Endothelial cell of umbilical vein (primary cell): ENCODE measurements at regions not wholly inside any gene's neighbourhood (a gene's known extent, or its start where the extent isn't known, plus 50 kb on each side); places are given as distances from the start of the nearest gene placed in this dataset.

Experiments
- BruUV-seq: library from RNA; stranded (reverse); fragments of 400-500 nt; replicated peaks from 2 replicates; lab custom pipeline; 2021; lab: Mats Ljungman, UMichigan
- CTCF ChIA-PET: fragments of 300-600, 350-600 bp; sonication (Branson Sonifier 250); formaldehyde crosslinking; loops from one replicate; lab custom pipeline; 2021; ENCODE audit warnings: antibody characterized with exemption, inconsistent platforms; lab: Charles Lee
- POLR2A ChIA-PET: fragments of 300-600, 350-600 bp; sonication (Branson Sonifier 250); formaldehyde crosslinking; loops from one replicate; lab custom pipeline; 2021; ENCODE audit warnings: antibody characterized with exemption, inconsistent platforms; lab: Charles Lee
- DNase-seq: peaks from one replicate; pipeline ENCODE4 v3.0.0-alpha.2; 2011; ENCODE audit warnings: low read depth, low spot score
- FAIRE-seq: peaks from 2 replicates; lab custom pipeline; 2011; peaks lifted over from hg19 to GRCh38; lab: Jason Lieb, UNC
- H2AFZ ChIP-seq: 2 replicates; pipeline ENCODE4 v1.6.0; 2012; ENCODE audit warnings: low read depth, low read length, control low read depth, inconsistent platforms
- H3K27ac ChIP-seq: 2 replicates; pipeline ENCODE4 v1.5.1; 2011; ENCODE audit warnings: low read depth, mild to moderate bottlenecking, control low read depth, low read length, moderate library complexity; ENCODE audit not compliant: insufficient read depth
- H3K27me3 ChIP-seq, 2 experiments: 2 replicates each; pipeline versions ENCODE4 v1.6.0 to v1.6.1; 2011; ENCODE audit warnings: low read length in 2 of 2, mixed read lengths in 1 of 2; ENCODE audit not compliant: control insufficient read depth in 2 of 2, insufficient read depth in 2 of 2
- H3K36me3 ChIP-seq, 2 experiments: 2 replicates in 1 of 2; 3 replicates in 1 of 2; pipeline ENCODE4 v1.5.1; 2011; ENCODE audit warnings: low read length in 2 of 2, mild to moderate bottlenecking in 1 of 2, moderate library complexity in 1 of 2; ENCODE audit not compliant: control insufficient read depth in 2 of 2, insufficient read depth in 2 of 2; ENCODE audit errors: extremely low read depth in 1 of 2
- H3K4me1 ChIP-seq: 3 replicates; pipeline ENCODE4 v1.5.1; 2011; ENCODE audit warnings: mild to moderate bottlenecking, low read length; ENCODE audit not compliant: control insufficient read depth, insufficient read depth; ENCODE audit errors: extremely low read depth
- H3K4me2 ChIP-seq: 2 replicates; pipeline ENCODE4 v1.6.1; 2011; ENCODE audit warnings: low read length, control low read depth, mixed read lengths; ENCODE audit not compliant: insufficient read depth
- H3K4me3 ChIP-seq, 3 experiments: fragments of 200-600 bp in 1 of 3; sonication (generic), shearing (Covaris generic) in 1 of 3; replicated peaks in 1 of 3; 2 replicates each; pipeline ENCODE4 v1.5.1; 2011 to 2016; ENCODE audit warnings: control low read depth in 3 of 3, low read length in 3 of 3, mild to moderate bottlenecking in 2 of 3, inconsistent platforms in 1 of 3, low read depth in 1 of 3, moderate library complexity in 1 of 3; ENCODE audit not compliant: insufficient read depth in 1 of 3
- H3K79me2 ChIP-seq: 2 replicates; pipeline ENCODE4 v1.6.0; 2012; ENCODE audit warnings: low read length, inconsistent platforms; ENCODE audit not compliant: control insufficient read depth, insufficient read depth
- H3K9ac ChIP-seq: replicated peaks from 2 replicates; pipeline ENCODE3; 2011; ENCODE audit warnings: low read length, control low read depth; ENCODE audit not compliant: insufficient read depth; ENCODE audit errors: extremely low read depth
- H3K9me1 ChIP-seq: replicated peaks from 3 replicates; pipeline ENCODE4 v1.6.0; 2011; ENCODE audit warnings: mild to moderate bottlenecking, low read length; ENCODE audit not compliant: control insufficient read depth, insufficient read depth; ENCODE audit errors: extremely low read depth
- H3K9me3 ChIP-seq: replicated peaks from 2 replicates; pipeline ENCODE4 v1.5.1; 2012; ENCODE audit warnings: low read length, inconsistent platforms; ENCODE audit not compliant: control insufficient read depth, insufficient read depth
- H4K20me1 ChIP-seq: replicated peaks from 2 replicates; pipeline ENCODE3; 2011; ENCODE audit warnings: mild to moderate bottlenecking, low read length; ENCODE audit not compliant: control insufficient read depth, insufficient read depth; ENCODE audit errors: extremely low read depth
- CTCF ChIP-seq, 2 donors: IDR thresholded peaks; 1 replicate in 1 of 2; 2 replicates in 1 of 2; pipeline ENCODE4 v1.5.1; 2011; ENCODE audit warnings: low read length in 2 of 2, mild to moderate bottlenecking in 2 of 2, moderate library complexity in 2 of 2, control low read depth in 1 of 2, inconsistent platforms in 1 of 2, low read depth in 1 of 2; ENCODE audit not compliant: insufficient read depth in 1 of 2; ENCODE audit errors: extremely low read depth in 1 of 2
- EZH2 ChIP-seq: IDR thresholded peaks from 2 replicates; pipeline ENCODE4 v1.6.1; 2012; ENCODE audit warnings: borderline replicate concordance, low read depth, mild to moderate bottlenecking, moderate library complexity, low read length, inconsistent platforms; ENCODE audit not compliant: severe bottlenecking
- FOS ChIP-seq: IDR thresholded peaks from 2 replicates; pipeline ENCODE4 v1.6.1; 2011; ENCODE audit warnings: mild to moderate bottlenecking, low read length, moderate library complexity, borderline replicate concordance; ENCODE audit not compliant: insufficient read depth
- GATA2 ChIP-seq: IDR thresholded peaks from 2 replicates; pipeline ENCODE4 v1.7.0; 2011; ENCODE audit warnings: low read depth, mild to moderate bottlenecking, moderate library complexity, mixed read lengths, low read length; ENCODE audit not compliant: insufficient read length, insufficient read depth
- JUN ChIP-seq: IDR thresholded peaks from 2 replicates; pipeline ENCODE4 v1.6.1; 2011; ENCODE audit warnings: borderline replicate concordance, low read depth; ENCODE audit not compliant: insufficient read length, insufficient read depth
- MAX ChIP-seq: IDR thresholded peaks from 2 replicates; pipeline ENCODE4 v1.6.1; 2011; ENCODE audit not compliant: insufficient read depth, insufficient read length
- MYC ChIP-seq: IDR thresholded peaks from one replicate; pipeline ENCODE4 v1.6.1; 2011; ENCODE audit warnings: mild to moderate bottlenecking, low read depth, low read length
- POLR2A ChIP-seq: IDR thresholded peaks from 2 replicates; pipeline ENCODE4 v1.6.1; 2012; ENCODE audit warnings: low read depth, mild to moderate bottlenecking, control low read depth, low read length
- POLR2AphosphoS5 ChIP-seq: IDR thresholded peaks from 2 replicates; pipeline ENCODE4 v1.6.1; 2012; ENCODE audit warnings: low read depth, mild to moderate bottlenecking, control low read depth, low read length, moderate library complexity; ENCODE audit not compliant: insufficient read depth
- dilution Hi-C: fragments of 300-500 bp; cut with MboI; formaldehyde crosslinking; loops from one replicate; pipeline ENCODE4 v1.15.0; 2019; ENCODE audit warnings: low sequenced_read_pairs; ENCODE audit not compliant: extremely low pct_ligation_motif_present
- intact Hi-C: fragments of 100-400 bp; cut with micrococcal nuclease; formaldehyde crosslinking; loops from one replicate; pipeline ENCODE4 v1.10.0; 2022

GRCh38 chr2:105609746-105610402 lies 134.8 kb upstream of the NCK2 start:
- Histone ChIP-seq H3K4me1 (no peaks in the 10 kb centered on the region), H3K9me3 (no peaks in the 10 kb centered on the region), H3K79me2 (no peaks in the 10 kb centered on the region), H3K9me1 (no peaks in the 10 kb centered on the region), H3K36me3 (no peaks in the 10 kb centered on the region), H3K27me3 (no peaks in the 10 kb centered on the region), H3K4me3 (no peak overlapping the region), H3K27ac (no peak overlapping the region), H4K20me1 (no peaks in the 10 kb centered on the region), H3K9ac (no peak overlapping the region), H2AFZ (no peak overlapping the region), H3K4me2 (no peak overlapping the region)
- DNase-seq: no peak
- ChIA-PET CTCF (no interaction called here), POLR2A (no interaction called here)
- intact Hi-C loops (no loop called here), dilution Hi-C loops (no loop called here)
- no TSS peak for BruUV-seq
- TF ChIP-seq MYC (no peak), MAX (no peak), JUN (no peak), POLR2A (no peak), FOS (no peak), CTCF (IDR thresholded peaks at IDR 0.05; ENCODE audit: extremely low read depth in 1 of 2, insufficient read depth in 1 of 2, low read depth in 1 of 2, low read length in 2 of 2) (no peak), GATA2 (no peak), POLR2AphosphoS5 (no peak), EZH2 (no peak)
- FAIRE-seq: no peak
